Nephron (organoid): ENCODE measurements at regions not wholly inside any gene's neighbourhood (a gene's known extent, or its start where the extent isn't known, plus 50 kb on each side); places are given as distances from the start of the nearest gene placed in this dataset.

ENCODE experiments used
- H3K27ac Mint-ChIP-seq, 3 experiments: 2 replicates each; pipeline ENCODE4 v1.8.0; 2020; ENCODE audit warnings: mixed read lengths in 3 of 3, mild to moderate bottlenecking in 2 of 3, moderate library complexity in 1 of 3
- H3K27me3 Mint-ChIP-seq: 2 replicates; pipeline ENCODE4 v1.8.0; 2021; ENCODE audit warnings: low read depth, mild to moderate bottlenecking, moderate library complexity, mixed read lengths
- H3K36me3 Mint-ChIP-seq: 2 replicates; pipeline ENCODE4 v1.8.0; 2020; ENCODE audit warnings: low read depth, mixed read lengths
- H3K4me1 Mint-ChIP-seq: 2 replicates; pipeline ENCODE4 v1.8.0; 2020; ENCODE audit warnings: mixed read lengths
- H3K4me3 Mint-ChIP-seq, 3 experiments: 2 replicates each; pipeline ENCODE4 v1.8.0; 2020; ENCODE audit warnings: mild to moderate bottlenecking in 3 of 3, mixed read lengths in 3 of 3, moderate library complexity in 2 of 3
- H3K9me3 Mint-ChIP-seq: 2 replicates; pipeline ENCODE4 v1.8.0; 2020; ENCODE audit warnings: mixed read lengths
- TF ChIP-seq, protein P1 (sequence below), 3 experiments: fragments of 200-600 bp; sonication (generic); IDR thresholded peaks; one replicate each; pipeline ENCODE4 v1.5.0; 2021; ENCODE audit warnings: antibody characterized with exemption in 3 of 3; ENCODE audit not compliant: unreplicated experiment in 3 of 3

DNA sequence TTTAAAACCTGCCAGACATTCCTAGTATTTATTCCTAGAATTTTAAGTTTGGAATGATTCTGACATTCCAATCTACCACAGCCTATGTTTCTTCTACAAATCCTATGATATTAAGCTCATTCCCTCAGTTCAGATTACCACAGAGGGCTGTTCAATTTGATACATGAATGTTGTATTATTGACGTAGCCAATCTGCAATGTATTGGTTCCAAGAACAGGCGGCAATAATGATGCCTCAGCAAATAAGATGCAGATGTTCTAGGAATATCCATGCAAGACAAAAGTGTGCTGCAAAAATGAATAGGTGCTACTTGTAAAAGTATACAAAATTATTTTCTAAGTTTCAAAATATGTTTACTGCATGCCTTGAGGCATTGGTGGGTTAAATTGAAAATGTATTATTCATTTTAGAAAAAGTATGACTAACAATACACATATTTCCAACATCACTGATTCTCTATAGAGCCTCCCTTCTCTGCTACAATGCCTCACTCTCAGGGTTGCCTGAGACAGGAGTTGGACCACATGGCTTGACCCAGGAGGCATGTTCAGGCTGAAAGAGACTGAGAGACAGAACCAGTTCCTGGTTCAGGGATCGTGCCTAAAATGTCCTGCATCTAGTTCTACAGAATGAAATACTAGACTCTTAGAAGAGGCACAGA is 94.1 kb upstream of the CREB5 start:
- peaks cover 9% of the 10 kb centered on the region for H3K27me3 Mint-ChIP-seq
- TF ChIP-seq, protein P1, sequence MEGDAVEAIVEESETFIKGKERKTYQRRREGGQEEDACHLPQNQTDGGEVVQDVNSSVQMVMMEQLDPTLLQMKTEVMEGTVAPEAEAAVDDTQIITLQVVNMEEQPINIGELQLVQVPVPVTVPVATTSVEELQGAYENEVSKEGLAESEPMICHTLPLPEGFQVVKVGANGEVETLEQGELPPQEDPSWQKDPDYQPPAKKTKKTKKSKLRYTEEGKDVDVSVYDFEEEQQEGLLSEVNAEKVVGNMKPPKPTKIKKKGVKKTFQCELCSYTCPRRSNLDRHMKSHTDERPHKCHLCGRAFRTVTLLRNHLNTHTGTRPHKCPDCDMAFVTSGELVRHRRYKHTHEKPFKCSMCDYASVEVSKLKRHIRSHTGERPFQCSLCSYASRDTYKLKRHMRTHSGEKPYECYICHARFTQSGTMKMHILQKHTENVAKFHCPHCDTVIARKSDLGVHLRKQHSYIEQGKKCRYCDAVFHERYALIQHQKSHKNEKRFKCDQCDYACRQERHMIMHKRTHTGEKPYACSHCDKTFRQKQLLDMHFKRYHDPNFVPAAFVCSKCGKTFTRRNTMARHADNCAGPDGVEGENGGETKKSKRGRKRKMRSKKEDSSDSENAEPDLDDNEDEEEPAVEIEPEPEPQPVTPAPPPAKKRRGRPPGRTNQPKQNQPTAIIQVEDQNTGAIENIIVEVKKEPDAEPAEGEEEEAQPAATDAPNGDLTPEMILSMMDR (IDR thresholded peaks at IDR 0.05; ENCODE audit: unreplicated experiment in 3 of 3), result no peak
- peaks cover 3% of the 10 kb centered on the region for H3K9me3 Mint-ChIP-seq
- H3K4me3 Mint-ChIP-seq, result no peak overlapping the region
- H3K4me1 Mint-ChIP-seq, result peaks cover 11% of the 10 kb centered on the region
- no peaks in the 10 kb centered on the region for H3K36me3 Mint-ChIP-seq
- H3K27ac Mint-ChIP-seq, result no peak overlapping the region

DNA sequence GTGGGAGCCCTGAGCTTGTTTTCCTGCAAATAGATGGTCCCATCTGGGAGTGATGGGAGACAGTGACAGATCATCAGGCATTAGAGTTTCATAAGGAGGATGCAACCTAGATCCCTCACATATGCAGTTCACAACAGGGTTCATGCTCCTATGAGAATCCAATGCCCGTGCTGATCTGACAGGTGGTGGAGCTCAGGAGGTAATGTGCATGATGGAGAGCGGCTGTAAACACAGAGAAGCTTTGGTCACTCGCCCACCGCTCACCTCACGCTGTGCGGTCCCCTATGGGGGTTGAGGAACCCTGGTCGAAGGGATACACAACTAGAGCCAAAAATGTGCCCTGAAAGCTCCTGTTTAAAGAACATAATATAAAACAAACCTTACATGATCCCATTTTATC is 88.5 kb upstream of the CREB5 start:
- H3K27ac Mint-ChIP-seq, result no peak overlapping the region
- no peaks in the 10 kb centered on the region for H3K9me3 Mint-ChIP-seq
- no peaks in the 10 kb centered on the region for H3K27me3 Mint-ChIP-seq
- H3K4me3 Mint-ChIP-seq, result no peak overlapping the region
- no peaks in the 10 kb centered on the region for H3K36me3 Mint-ChIP-seq
- H3K4me1 Mint-ChIP-seq, result peaks cover 6% of the 10 kb centered on the region
- TF ChIP-seq, protein P1 (IDR thresholded peaks at IDR 0.05; ENCODE audit: unreplicated experiment in 3 of 3), result no peak

DNA sequence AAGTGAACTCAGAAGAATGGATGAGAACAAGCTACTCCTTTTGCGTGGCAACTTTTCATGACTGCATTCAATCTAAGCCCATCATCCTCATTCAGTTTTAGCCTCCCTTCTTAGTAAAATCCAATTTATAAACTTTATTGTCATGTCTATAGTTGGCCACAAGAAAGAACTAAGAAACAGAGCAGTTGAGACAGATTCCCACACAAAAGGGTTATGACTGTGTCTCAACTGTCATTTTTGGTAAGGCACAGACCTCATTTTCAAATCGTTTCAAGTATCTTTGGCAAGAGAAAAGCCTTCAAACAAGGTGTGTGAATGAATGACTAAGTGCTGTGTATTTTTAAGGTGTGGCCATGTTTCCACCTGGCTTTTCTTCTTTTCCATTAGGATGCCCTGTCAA is 84.2 kb upstream of the CREB5 start:
- TF ChIP-seq, protein P1 (IDR thresholded peaks at IDR 0.05; ENCODE audit: unreplicated experiment in 3 of 3), result no peak

DNA sequence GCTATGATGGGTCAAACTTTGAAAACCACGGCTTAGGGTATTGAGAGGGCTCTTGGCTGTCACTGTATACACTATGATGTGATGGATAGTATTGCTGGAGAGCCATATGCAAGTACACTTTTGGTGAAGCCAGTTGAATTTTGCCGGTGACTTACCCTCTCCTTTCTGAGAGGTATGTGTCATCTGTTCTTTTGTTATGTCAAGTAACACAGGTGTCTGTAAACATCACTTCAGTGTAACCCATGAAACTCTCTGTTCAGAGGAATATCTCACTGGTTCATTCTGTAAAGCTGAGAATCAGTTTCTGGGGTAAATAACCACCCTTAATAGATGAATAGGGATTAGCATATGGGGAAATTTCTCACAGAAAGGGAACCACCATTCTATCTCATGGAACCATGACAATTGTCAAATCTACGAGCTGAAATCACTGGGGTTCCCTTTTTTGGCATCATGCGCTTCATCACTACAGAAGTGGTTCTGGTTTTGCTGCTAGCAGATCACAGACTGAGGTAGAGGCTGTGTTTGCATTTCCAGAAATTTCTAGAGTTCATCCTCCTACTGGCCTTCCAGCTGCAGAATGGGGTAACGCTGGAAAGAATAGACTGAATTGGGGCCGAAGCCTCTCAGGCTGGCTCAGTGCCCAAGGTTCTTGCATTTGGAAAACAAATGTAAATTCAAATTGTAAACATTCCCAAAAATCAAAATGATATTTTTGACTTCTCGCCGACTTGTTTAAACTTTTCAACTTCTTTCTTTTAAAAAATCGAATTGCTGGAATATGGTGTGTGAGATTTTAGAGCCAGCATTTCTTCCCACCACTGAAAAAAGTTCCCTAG is 83.3 kb upstream of the CREB5 start:
- Mint-ChIP-seq H3K4me3 (no peak overlapping the region), H3K27me3 (no peaks in the 10 kb centered on the region), H3K4me1 (peaks cover 12% of the 10 kb centered on the region), H3K27ac (peak overlapping the region in 1 of 3 experiments; percentile 40), H3K9me3 (peaks cover 6% of the 10 kb centered on the region), H3K36me3 (no peaks in the 10 kb centered on the region)
- TF ChIP-seq, protein P1 (IDR thresholded peaks at IDR 0.05; ENCODE audit: unreplicated experiment in 3 of 3), result no peak

More for the DNA sequence above, 84.2 kb upstream of the CREB5 start:
- Mint-ChIP-seq H3K27ac (no peak overlapping the region), H3K4me3 (no peak overlapping the region), H3K9me3 (no peaks in the 10 kb centered on the region), H3K4me1 (peaks cover 12% of the 10 kb centered on the region), H3K27me3 (no peaks in the 10 kb centered on the region), H3K36me3 (no peaks in the 10 kb centered on the region)

DNA sequence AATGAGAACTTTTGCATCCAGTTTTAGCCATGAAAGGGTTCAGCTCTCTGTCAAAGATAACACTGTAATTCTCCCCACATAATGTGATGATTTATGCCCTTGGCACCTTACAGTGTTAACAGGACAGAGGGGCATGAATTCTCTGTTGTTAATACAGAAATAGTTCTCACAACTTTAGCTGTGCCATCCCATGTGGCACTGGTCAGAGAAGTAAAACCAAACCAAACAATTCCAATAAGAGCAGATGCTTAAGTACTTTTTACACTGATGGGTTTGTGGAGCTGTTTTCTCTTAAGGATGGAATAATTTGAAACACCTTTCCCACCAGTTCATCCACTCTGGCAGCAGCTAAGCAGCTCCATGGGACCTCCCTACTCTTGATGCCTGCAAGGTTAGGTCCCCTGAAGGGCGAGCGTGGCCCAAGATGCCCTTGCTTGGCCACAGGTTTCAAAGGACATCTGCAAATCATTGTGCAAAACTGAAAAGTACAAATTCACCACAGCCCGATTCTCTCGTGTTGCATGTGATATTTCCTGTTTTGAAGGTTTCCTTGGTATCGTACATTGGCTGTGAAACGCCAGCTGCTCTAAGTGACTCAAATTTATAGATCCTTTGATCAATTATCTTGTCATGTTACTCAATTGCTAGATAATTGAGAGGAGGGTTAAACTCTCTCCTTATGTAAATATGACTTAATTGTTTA is 82.5 kb upstream of the CREB5 start:
- no peak overlapping the region for H3K4me3 Mint-ChIP-seq
- peak overlapping the region in 1 of 3 experiments; percentile 40 for H3K27ac Mint-ChIP-seq
- H3K36me3 Mint-ChIP-seq, result no peaks in the 10 kb centered on the region
- H3K4me1 Mint-ChIP-seq, result peaks cover 12% of the 10 kb centered on the region
- H3K27me3 Mint-ChIP-seq, result no peaks in the 10 kb centered on the region
- H3K9me3 Mint-ChIP-seq, result peaks cover 11% of the 10 kb centered on the region
- TF ChIP-seq, protein P1 (IDR thresholded peaks at IDR 0.05; ENCODE audit: unreplicated experiment in 3 of 3), result no peak
